AG20443 (cell line): ENCODE measurements at regions not wholly inside any gene's neighbourhood (a gene's known extent, or its start where the extent isn't known, plus 50 kb on each side); places are given as distances from the start of the nearest gene placed in this dataset.

Source experiments
- DNase-seq: peaks from one replicate; pipeline ENCODE4 v3.0.0; 2012; ENCODE audit warnings: low spot score, mixed read lengths

GRCh38 chr6:47932575-47932974, 150.7 kb downstream of the OPN5 start:
- DNase-seq = no peak

GRCh38 chr6:47924001-47924400, 142.2 kb downstream of the OPN5 start:
- DNase-seq = no peak

- DNase-seq = no peak
These were observed 140.6 kb downstream of the OPN5 start for GRCh38 chr6:47922391-47922790.

- no peak for DNase-seq
These were observed 138.0 kb downstream of the OPN5 start for GRCh38 chr6:47919875-47920274.

- no peak for DNase-seq
These were observed 136.0 kb downstream of the OPN5 start for GRCh38 chr6:47917811-47918210.

GRCh38 chr6:47917202-47917601, 135.4 kb downstream of the OPN5 start:
- no peak for DNase-seq

- no peak for DNase-seq
These were observed 133.2 kb downstream of the OPN5 start for GRCh38 chr6:47915017-47915416.

GRCh38 chr6:47908271-47908670, 126.4 kb downstream of the OPN5 start:
- no peak for DNase-seq

- no peak for DNase-seq
These were observed 123.9 kb downstream of the OPN5 start for GRCh38 chr6:47905717-47906116.

- no peak for DNase-seq
These were observed 115.4 kb downstream of the OPN5 start for GRCh38 chr6:47897247-47897646.

- no peak for DNase-seq
These were observed 108.6 kb downstream of the OPN5 start for GRCh38 chr6:47890326-47890875.

GRCh38 chr6:47879015-47879414, 97.2 kb downstream of the OPN5 start:
- no peak for DNase-seq
